NCI-H2029 (cell line): ENCODE measurements at regions not wholly inside any gene's neighbourhood (a gene's known extent, or its start where the extent isn't known, plus 50 kb on each side); places are given as distances from the start of the nearest gene placed in this dataset.
A peak's percentile ranks its signal among the peaks of the same experiment; 100 is the strongest.

Source experiments
- DNase-seq: peaks from one replicate; lab custom pipeline; 2025; lab: John Stamatoyannopoulos, UW

- no peak for DNase-seq
These were observed 2776.3 kb downstream of the PCDH9 start for GRCh38 chr13:64453831-64454230.

GRCh38 chr13:64446372-64446771 lies 2783.8 kb downstream of the PCDH9 start:
- DNase-seq = no peak

GRCh38 chr13:64441740-64442139 lies 2788.4 kb downstream of the PCDH9 start:
- DNase-seq = no peak

- no peak for DNase-seq
These were observed 2792.1 kb downstream of the PCDH9 start for GRCh38 chr13:64438084-64438483.

GRCh38 chr13:64429691-64430090 lies 2800.4 kb downstream of the PCDH9 start:
- DNase-seq = no peak

GRCh38 chr13:64428196-64428595 lies 2801.9 kb downstream of the PCDH9 start:
- no peak for DNase-seq

GRCh38 chr13:64423467-64423866 lies 2806.7 kb downstream of the PCDH9 start:
- no peak for DNase-seq

- no peak for DNase-seq
These were observed 2810.0 kb downstream of the PCDH9 start for GRCh38 chr13:64420181-64420580.

- no peak for DNase-seq
These were observed 2812.6 kb downstream of the PCDH9 start for GRCh38 chr13:64417581-64417980.

- DNase-seq = no peak
These were observed 2815.8 kb downstream of the PCDH9 start for GRCh38 chr13:64414381-64414780.

GRCh38 chr13:64413529-64413928 lies 2816.6 kb downstream of the PCDH9 start:
- DNase-seq = no peak

- no peak for DNase-seq
These were observed 2819.7 kb downstream of the PCDH9 start for GRCh38 chr13:64410276-64411053.

GRCh38 chr13:64397701-64398100 lies 2832.4 kb downstream of the PCDH9 start:
- DNase-seq = no peak

- no peak for DNase-seq
These were observed 2852.5 kb downstream of the PCDH9 start for GRCh38 chr13:64377606-64378005.

GRCh38 chr13:64371461-64371860 lies 2858.7 kb downstream of the PCDH9 start:
- no peak for DNase-seq

- no peak for DNase-seq
These were observed 2859.1 kb downstream of the PCDH9 start for GRCh38 chr13:64371045-64371444.

GRCh38 chr13:64369121-64369520 lies 2861.0 kb downstream of the PCDH9 start:
- no peak for DNase-seq

GRCh38 chr13:64362564-64362963 lies 2867.6 kb downstream of the PCDH9 start:
- DNase-seq = no peak

- DNase-seq = no peak
These were observed 2882.5 kb downstream of the PCDH9 start for GRCh38 chr13:64347664-64348063.

GRCh38 chr13:64339373-64340063 lies 2890.6 kb downstream of the PCDH9 start:
- no peak for DNase-seq

GRCh38 chr13:64338671-64339070 lies 2891.5 kb downstream of the PCDH9 start:
- no peak for DNase-seq

GRCh38 chr13:64333888-64334287 lies 2896.2 kb downstream of the PCDH9 start:
- DNase-seq = no peak

GRCh38 chr13:64332048-64332447 lies 2898.1 kb downstream of the PCDH9 start:
- peak; percentile 33 for DNase-seq
